ENCODE measurements at regions not wholly inside any gene's neighbourhood (a gene's known extent, or its start where the extent isn't known, plus 50 kb on each side); places are given as distances from the start of the nearest gene placed in this dataset.

DNA sequence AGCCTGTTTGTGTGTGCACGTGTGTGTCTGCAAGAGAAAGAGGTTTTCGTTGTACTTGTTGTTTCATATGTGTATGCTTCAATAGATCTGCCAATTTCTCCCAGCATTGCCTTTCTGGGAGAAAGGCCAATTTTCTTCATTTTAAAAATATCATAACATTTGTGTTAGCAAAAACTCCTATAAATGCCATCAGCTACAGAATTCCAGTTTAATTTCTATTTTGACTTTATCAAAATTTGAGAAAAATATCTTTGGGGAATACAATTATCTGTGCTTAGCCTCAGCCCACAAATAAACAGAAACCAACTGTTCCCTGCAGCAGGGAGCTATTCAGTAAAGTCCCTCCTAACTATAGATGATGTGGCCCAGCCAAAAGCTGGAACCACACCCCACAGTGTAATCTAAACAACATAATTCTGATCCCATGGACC lies 68.3 kb upstream of the MGMT start:
- no peaks in the 10 kb centered on the region for H3K36me3 ChIP-seq
- WGBS, 4 donors: 38 to 57% (median 48%) methylated on average over 2 of the region's 2 CpGs
- H3K4me3 ChIP-seq: no peak overlapping the region
- no peaks in the 10 kb centered on the region for H3K9me3 ChIP-seq
- peaks cover 0 to 23% (median 11%) of the 10 kb centered on the region in 12 donors for H3K4me1 ChIP-seq
- ATAC-seq (no peak), DNase-seq (no peak)
- H3K27ac ChIP-seq: no peak overlapping the region
- TF ChIP-seq, protein P1, sequence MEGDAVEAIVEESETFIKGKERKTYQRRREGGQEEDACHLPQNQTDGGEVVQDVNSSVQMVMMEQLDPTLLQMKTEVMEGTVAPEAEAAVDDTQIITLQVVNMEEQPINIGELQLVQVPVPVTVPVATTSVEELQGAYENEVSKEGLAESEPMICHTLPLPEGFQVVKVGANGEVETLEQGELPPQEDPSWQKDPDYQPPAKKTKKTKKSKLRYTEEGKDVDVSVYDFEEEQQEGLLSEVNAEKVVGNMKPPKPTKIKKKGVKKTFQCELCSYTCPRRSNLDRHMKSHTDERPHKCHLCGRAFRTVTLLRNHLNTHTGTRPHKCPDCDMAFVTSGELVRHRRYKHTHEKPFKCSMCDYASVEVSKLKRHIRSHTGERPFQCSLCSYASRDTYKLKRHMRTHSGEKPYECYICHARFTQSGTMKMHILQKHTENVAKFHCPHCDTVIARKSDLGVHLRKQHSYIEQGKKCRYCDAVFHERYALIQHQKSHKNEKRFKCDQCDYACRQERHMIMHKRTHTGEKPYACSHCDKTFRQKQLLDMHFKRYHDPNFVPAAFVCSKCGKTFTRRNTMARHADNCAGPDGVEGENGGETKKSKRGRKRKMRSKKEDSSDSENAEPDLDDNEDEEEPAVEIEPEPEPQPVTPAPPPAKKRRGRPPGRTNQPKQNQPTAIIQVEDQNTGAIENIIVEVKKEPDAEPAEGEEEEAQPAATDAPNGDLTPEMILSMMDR (IDR thresholded peaks at IDR 0.05): no peak
- no peak for TF ChIP-seq POLR2A (IDR thresholded peaks at IDR 0.05)
- H3K27me3 ChIP-seq: no peaks in the 10 kb centered on the region
- intact Hi-C loops (cut with DNase I): no loop called here

GRCh38 chr10:129400426-129400825 lies 66.6 kb upstream of the MGMT start:
- Histone ChIP-seq H3K27ac (no peak overlapping the region), H3K4me3 (no peak overlapping the region), H3K27me3 (no peaks in the 10 kb centered on the region), H3K9me3 (no peaks in the 10 kb centered on the region), H3K36me3 (no peaks in the 10 kb centered on the region), H3K4me1 (peaks cover 0 to 23% (median 11%) of the 10 kb centered on the region in 12 donors)
- no peak for TF ChIP-seq POLR2A (IDR thresholded peaks at IDR 0.05)
- TF ChIP-seq, protein P1 (IDR thresholded peaks at IDR 0.05): no peak
- DNase-seq (no peak), ATAC-seq (no peak)
- intact Hi-C loops (cut with DNase I): no loop called here
- WGBS, 4 donors: 58 to 81% (median 67%) methylated on average over 5 of the region's 5 CpGs

DNA sequence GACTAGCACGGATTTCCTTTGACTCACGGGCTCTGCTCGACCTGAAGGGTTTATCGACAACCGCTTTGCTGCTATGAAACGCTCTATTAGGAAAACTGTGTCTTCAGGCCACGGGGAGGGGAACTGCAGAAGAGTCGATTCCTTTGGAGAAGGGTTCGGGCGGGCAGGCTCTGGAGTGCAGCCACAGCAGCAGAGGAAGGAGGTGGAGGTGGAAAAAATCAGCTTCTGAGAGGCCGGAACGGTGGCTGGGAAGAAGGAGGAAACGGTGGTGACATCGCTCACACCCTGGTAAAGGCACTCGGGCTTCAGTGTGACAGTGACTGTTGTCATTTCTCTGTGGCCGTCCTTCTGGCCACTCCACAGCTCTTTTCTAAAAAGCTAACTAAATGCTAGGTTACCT lies 64.6 kb upstream of the MGMT start:
- intact Hi-C loops (cut with DNase I): no loop called here
- Histone ChIP-seq H3K27ac (no peak overlapping the region), H3K9me3 (no peaks in the 10 kb centered on the region), H3K4me1 (peaks cover 0 to 18% (median 8%) of the 10 kb centered on the region in 12 donors), H3K4me3 (no peak overlapping the region), H3K27me3 (no peaks in the 10 kb centered on the region), H3K36me3 (no peaks in the 10 kb centered on the region)
- ATAC-seq: no peak
- TF ChIP-seq, protein P1 (IDR thresholded peaks at IDR 0.05): no peak
- TF ChIP-seq POLR2A (IDR thresholded peaks at IDR 0.05): no peak
- 62 to 71% (median 68%) methylated on average over 16 of the region's 16 CpGs for WGBS, 4 donors
- DNase-seq: no peak

- no peaks in the 10 kb centered on the region for H3K9me3 ChIP-seq
- ATAC-seq: no peak
- no peaks in the 10 kb centered on the region for H3K36me3 ChIP-seq
- no peak overlapping the region for H3K27ac ChIP-seq
- H3K4me1 ChIP-seq: peaks cover 0 to 5% (median 0%) of the 10 kb centered on the region in 12 donors
- H3K27me3 ChIP-seq: no peaks in the 10 kb centered on the region
- intact Hi-C loops (cut with DNase I): no loop called here
- WGBS, 4 donors: 97 to 99% (median 97%) methylated on average over 12 to 13 of the region's 13 CpGs
- DNase-seq: no peak
- TF ChIP-seq, protein P1 (IDR thresholded peaks at IDR 0.05): no peak
- TF ChIP-seq POLR2A (IDR thresholded peaks at IDR 0.05): no peak
- H3K4me3 ChIP-seq: no peak overlapping the region
Measured at GRCh38 chr10:129404091-129404490, 63.0 kb upstream of the MGMT start.
